Panc1 (cell line): ENCODE measurements at regions not wholly inside any gene's neighbourhood (a gene's known extent, or its start where the extent isn't known, plus 50 kb on each side); places are given as distances from the start of the nearest gene placed in this dataset.

ENCODE experiments used
- ATAC-seq: fragments of 200-7000 bp; cut with Tn5 transposase; 2 replicates; pipeline ENCODE4 v1.9.1; 2020; ENCODE audit warnings: mild to moderate bottlenecking, moderate library complexity
- BruUV-seq: library from RNA; stranded (reverse); fragments of 400-500 nt; replicated peaks from 2 replicates; lab custom pipeline; 2021; lab: Mats Ljungman, UMichigan
- CTCF ChIA-PET: fragments of 300-600 bp; sonication (Branson Sonifier 250); formaldehyde crosslinking; loops from one replicate; lab custom pipeline; 2022; ENCODE audit warnings: antibody characterized with exemption; lab: Charles Lee
- POLR2A ChIA-PET: fragments of 300-600 bp; sonication (Branson Sonifier 250); formaldehyde crosslinking; loops from one replicate; lab custom pipeline; 2022; ENCODE audit warnings: antibody characterized with exemption; lab: Charles Lee
- DNase-seq: peaks from one replicate; pipeline ENCODE4 v3.0.0-alpha.2; 2010; ENCODE audit warnings: low read depth, low spot score
- H3K27ac ChIP-seq: 2 replicates; pipeline ENCODE4 v1.5.1; 2011; ENCODE audit warnings: mild to moderate bottlenecking, low read length, inconsistent platforms
- H3K27me3 ChIP-seq: fragments of 200-500 bp; sonication (Bioruptor generic); 2 replicates; pipeline ENCODE4 v1.6.0; 2014; ENCODE audit warnings: low read length, inconsistent platforms; ENCODE audit not compliant: control insufficient read depth, insufficient read depth
- H3K36me3 ChIP-seq: fragments of 200-500 bp; sonication (Bioruptor generic); 2 replicates; pipeline ENCODE4 v1.5.1; 2014; ENCODE audit warnings: inconsistent platforms, mild to moderate bottlenecking, low read length, moderate library complexity; ENCODE audit not compliant: control insufficient read depth, insufficient read depth
- H3K4me1 ChIP-seq: 2 replicates; pipeline ENCODE4 v1.5.1; 2011; ENCODE audit warnings: inconsistent platforms, mild to moderate bottlenecking, low read length, moderate library complexity; ENCODE audit not compliant: control insufficient read depth, insufficient read depth
- H3K4me3 ChIP-seq, 2 experiments: 2 replicates each; pipeline ENCODE4 v1.5.1; 2011 to 2012; ENCODE audit warnings: low read depth in 2 of 2, low read length in 2 of 2, mild to moderate bottlenecking in 2 of 2, inconsistent platforms in 1 of 2, moderate library complexity in 1 of 2
- H3K9me3 ChIP-seq: fragments of 200-500 bp; sonication (Bioruptor generic); 2 replicates; pipeline ENCODE4 v1.5.1; 2014; ENCODE audit warnings: low read depth, mild to moderate bottlenecking, inconsistent platforms, low read length, moderate library complexity; ENCODE audit not compliant: control insufficient read depth, insufficient read depth
- POLR2AphosphoS5 ChIP-seq: IDR thresholded peaks from 2 replicates; pipeline ENCODE4 v1.6.1; 2012; ENCODE audit warnings: mild to moderate bottlenecking, low read depth, low read length, moderate library complexity
- SIN3A ChIP-seq: IDR thresholded peaks from 2 replicates; pipeline ENCODE4 v1.6.1; 2012; ENCODE audit warnings: low read depth, mild to moderate bottlenecking, low read length, moderate library complexity, borderline replicate concordance; ENCODE audit not compliant: insufficient read depth
- TCF7L2 ChIP-seq: IDR thresholded peaks from 2 replicates; pipeline ENCODE4 v1.6.1; 2011; ENCODE audit warnings: mild to moderate bottlenecking, low read depth, low read length, inconsistent platforms
- in situ Hi-C: cut with HindIII; loops from 2 replicates; pipeline ENCODE4 v1.10.0; 2016; ENCODE audit warnings: low sequenced_read_pairs, low pct_unique_long_range_greater_than_20kb
- intact Hi-C: fragments of 100-400 bp; cut with micrococcal nuclease; formaldehyde crosslinking; loops from one replicate; pipeline ENCODE4 v1.10.0; 2022; ENCODE audit not compliant: unreplicated experiment
- TF ChIP-seq, protein P1 (sequence below), 2 experiments: IDR thresholded peaks; 2 replicates each; pipeline ENCODE4 v1.6.1; 2011 to 2012; ENCODE audit warnings: low read depth in 2 of 2, control low read depth in 1 of 2, low read length in 1 of 2, mild to moderate bottlenecking in 1 of 2, moderate library complexity in 1 of 2; ENCODE audit not compliant: insufficient read depth in 1 of 2
- TF ChIP-seq, protein P2 (sequence below): fragments of 450-650 bp; IDR thresholded peaks from 2 replicates; pipeline ENCODE4 v1.5.1; 2017; ENCODE audit warnings: mild to moderate bottlenecking

DNA sequence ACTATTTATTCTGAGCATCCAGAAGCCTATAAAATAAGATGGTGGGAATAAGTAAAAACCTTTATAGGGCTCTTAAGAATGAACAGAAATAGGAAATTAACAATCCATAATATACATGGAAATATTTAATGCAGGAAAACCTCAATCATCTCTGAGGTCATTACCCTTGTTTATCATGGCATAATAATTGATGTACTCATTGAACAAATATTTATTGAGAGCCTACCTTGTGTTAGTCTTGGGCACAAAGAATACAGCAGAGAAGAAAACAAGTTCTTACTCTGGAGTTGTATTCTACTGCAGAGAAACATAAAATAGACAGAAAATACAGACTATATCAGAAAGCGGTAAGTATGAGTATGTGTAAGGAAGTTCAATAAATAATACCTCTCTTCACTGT is 167.2 kb downstream of the COX18 start:
- ChIA-PET CTCF (no interaction called here), POLR2A (no interaction called here)
- no peak for TF ChIP-seq POLR2AphosphoS5
- TF ChIP-seq, protein P1, sequence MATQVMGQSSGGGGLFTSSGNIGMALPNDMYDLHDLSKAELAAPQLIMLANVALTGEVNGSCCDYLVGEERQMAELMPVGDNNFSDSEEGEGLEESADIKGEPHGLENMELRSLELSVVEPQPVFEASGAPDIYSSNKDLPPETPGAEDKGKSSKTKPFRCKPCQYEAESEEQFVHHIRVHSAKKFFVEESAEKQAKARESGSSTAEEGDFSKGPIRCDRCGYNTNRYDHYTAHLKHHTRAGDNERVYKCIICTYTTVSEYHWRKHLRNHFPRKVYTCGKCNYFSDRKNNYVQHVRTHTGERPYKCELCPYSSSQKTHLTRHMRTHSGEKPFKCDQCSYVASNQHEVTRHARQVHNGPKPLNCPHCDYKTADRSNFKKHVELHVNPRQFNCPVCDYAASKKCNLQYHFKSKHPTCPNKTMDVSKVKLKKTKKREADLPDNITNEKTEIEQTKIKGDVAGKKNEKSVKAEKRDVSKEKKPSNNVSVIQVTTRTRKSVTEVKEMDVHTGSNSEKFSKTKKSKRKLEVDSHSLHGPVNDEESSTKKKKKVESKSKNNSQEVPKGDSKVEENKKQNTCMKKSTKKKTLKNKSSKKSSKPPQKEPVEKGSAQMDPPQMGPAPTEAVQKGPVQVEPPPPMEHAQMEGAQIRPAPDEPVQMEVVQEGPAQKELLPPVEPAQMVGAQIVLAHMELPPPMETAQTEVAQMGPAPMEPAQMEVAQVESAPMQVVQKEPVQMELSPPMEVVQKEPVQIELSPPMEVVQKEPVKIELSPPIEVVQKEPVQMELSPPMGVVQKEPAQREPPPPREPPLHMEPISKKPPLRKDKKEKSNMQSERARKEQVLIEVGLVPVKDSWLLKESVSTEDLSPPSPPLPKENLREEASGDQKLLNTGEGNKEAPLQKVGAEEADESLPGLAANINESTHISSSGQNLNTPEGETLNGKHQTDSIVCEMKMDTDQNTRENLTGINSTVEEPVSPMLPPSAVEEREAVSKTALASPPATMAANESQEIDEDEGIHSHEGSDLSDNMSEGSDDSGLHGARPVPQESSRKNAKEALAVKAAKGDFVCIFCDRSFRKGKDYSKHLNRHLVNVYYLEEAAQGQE (IDR thresholded peaks at IDR 0.05; ENCODE audit: insufficient read depth in 1 of 2, low read depth in 2 of 2, low read length in 1 of 2) = no peak
- no peak for TF ChIP-seq TCF7L2
- no peak for TF ChIP-seq SIN3A
- TF ChIP-seq, protein P2, sequence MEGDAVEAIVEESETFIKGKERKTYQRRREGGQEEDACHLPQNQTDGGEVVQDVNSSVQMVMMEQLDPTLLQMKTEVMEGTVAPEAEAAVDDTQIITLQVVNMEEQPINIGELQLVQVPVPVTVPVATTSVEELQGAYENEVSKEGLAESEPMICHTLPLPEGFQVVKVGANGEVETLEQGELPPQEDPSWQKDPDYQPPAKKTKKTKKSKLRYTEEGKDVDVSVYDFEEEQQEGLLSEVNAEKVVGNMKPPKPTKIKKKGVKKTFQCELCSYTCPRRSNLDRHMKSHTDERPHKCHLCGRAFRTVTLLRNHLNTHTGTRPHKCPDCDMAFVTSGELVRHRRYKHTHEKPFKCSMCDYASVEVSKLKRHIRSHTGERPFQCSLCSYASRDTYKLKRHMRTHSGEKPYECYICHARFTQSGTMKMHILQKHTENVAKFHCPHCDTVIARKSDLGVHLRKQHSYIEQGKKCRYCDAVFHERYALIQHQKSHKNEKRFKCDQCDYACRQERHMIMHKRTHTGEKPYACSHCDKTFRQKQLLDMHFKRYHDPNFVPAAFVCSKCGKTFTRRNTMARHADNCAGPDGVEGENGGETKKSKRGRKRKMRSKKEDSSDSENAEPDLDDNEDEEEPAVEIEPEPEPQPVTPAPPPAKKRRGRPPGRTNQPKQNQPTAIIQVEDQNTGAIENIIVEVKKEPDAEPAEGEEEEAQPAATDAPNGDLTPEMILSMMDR = no peak
- Histone ChIP-seq H3K27me3 (no peaks in the 10 kb centered on the region), H3K27ac (no peak overlapping the region), H3K4me3 (no peak overlapping the region), H3K36me3 (no peaks in the 10 kb centered on the region), H3K4me1 (no peaks in the 10 kb centered on the region), H3K9me3 (no peaks in the 10 kb centered on the region)
- ATAC-seq (no peak), DNase-seq (no peak)
- intact Hi-C loops = no loop called here
- no TSS peak for BruUV-seq
- in situ Hi-C loops = no loop called here

DNA sequence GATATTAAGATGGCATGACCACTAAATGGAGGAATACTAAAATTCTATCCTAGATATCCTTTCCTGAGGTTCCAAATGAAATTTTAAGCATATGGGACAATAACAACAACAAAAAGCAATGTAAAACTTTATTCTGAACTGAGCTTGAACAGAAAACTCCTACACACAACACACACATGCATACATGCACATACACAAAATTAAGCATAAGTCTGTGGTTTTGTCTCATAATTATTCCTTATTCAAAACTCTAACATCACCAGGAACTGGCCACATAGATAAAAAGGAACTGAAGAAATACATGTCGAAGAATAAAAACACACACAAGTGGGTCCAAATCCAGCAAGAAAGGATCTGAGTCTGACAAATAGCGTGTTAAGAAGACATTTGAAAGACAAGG is 168.0 kb downstream of the COX18 start:
- no peak overlapping the region for H3K27ac ChIP-seq
- H3K9me3 ChIP-seq = no peaks in the 10 kb centered on the region
- H3K4me1 ChIP-seq = no peaks in the 10 kb centered on the region
- CTCF ChIA-PET = no interaction called here
- TF ChIP-seq, protein P2 = no peak
- no peak for TF ChIP-seq SIN3A
- no peak for TF ChIP-seq POLR2AphosphoS5
- TF ChIP-seq TCF7L2 = no peak
- TF ChIP-seq, protein P1 (IDR thresholded peaks at IDR 0.05; ENCODE audit: insufficient read depth in 1 of 2, low read depth in 2 of 2, low read length in 1 of 2) = no peak
- DNase-seq (no peak), ATAC-seq (no peak)
- intact Hi-C loops = no loop called here
- BruUV-seq = no TSS peak
- no peaks in the 10 kb centered on the region for H3K36me3 ChIP-seq
- in situ Hi-C loops = no loop called here
- POLR2A ChIA-PET = no interaction called here
- no peaks in the 10 kb centered on the region for H3K27me3 ChIP-seq
- no peak overlapping the region for H3K4me3 ChIP-seq
